HCT116 (cell line): ENCODE measurements at regions not wholly inside any gene's neighbourhood (a gene's known extent, or its start where the extent isn't known, plus 50 kb on each side); places are given as distances from the start of the nearest gene placed in this dataset.

Experiments used
- ATAC-seq: fragments of 200-7000 bp; cut with Tn5 transposase; 2 replicates; pipeline ENCODE4 v1.9.1; 2020; ENCODE audit warnings: mild to moderate bottlenecking, moderate library complexity
- BruUV-seq: library from RNA; stranded (reverse); fragments of 400-500 nt; replicated peaks from 2 replicates; lab custom pipeline; 2021; lab: Mats Ljungman, UMichigan
- CTCF ChIA-PET: fragments of 300-600 bp; sonication (Branson Sonifier 250); formaldehyde crosslinking; loops from one replicate; lab custom pipeline; 2021; ENCODE audit warnings: antibody characterized with exemption; lab: Charles Lee
- POLR2A ChIA-PET: fragments of 300-600, 350-600 bp; sonication (Branson Sonifier 250); formaldehyde crosslinking; loops from one replicate; lab custom pipeline; 2021; ENCODE audit warnings: antibody characterized with exemption; lab: Charles Lee
- RAD21 ChIA-PET, 2 experiments: fragments of 300-600 bp; sonication (Branson Sonifier 250); formaldehyde crosslinking; loops; one replicate each; lab custom pipeline; 2023; ENCODE audit warnings: low total read pairs in 2 of 2; ENCODE audit not compliant: uncharacterized antibody in 2 of 2, unreplicated experiment in 2 of 2, low non-redundant PET in 1 of 2; lab: Charles Lee
- DNase-seq: peaks from one replicate; pipeline ENCODE4 v3.0.0-alpha.2; 2010; ENCODE audit warnings: low read depth, low spot score
- H2AFZ ChIP-seq: fragments of 200-600 bp; shearing (Covaris generic), sonication (generic); 2 replicates; pipeline ENCODE4 v1.6.1; 2017; ENCODE audit warnings: low read depth, mixed run types, mixed read lengths, antibody characterized with exemption, low read length; ENCODE audit not compliant: poor library complexity, severe bottlenecking
- H3K27ac ChIP-seq: 2 replicates; pipeline ENCODE4 v1.5.1; 2012; ENCODE audit warnings: low read depth, low read length
- H3K27me3 ChIP-seq: fragments of 200-600 bp; sonication (generic); 2 replicates; pipeline ENCODE4 v1.6.1; 2016; ENCODE audit warnings: mixed run types, low read length, mixed read lengths; ENCODE audit not compliant: insufficient read depth
- H3K36me3 ChIP-seq, 2 experiments: fragments of 200-500 bp in 1 of 2; fragments of 200-600 bp in 1 of 2; sonication (Bioruptor generic) in 1 of 2; sonication (generic) in 1 of 2; 2 replicates each; pipeline versions ENCODE4 v1.5.1 to v1.6.1; 2014 to 2016; ENCODE audit warnings: low read length in 2 of 2, inconsistent platforms in 1 of 2, mixed read lengths in 1 of 2, mixed run types in 1 of 2; ENCODE audit not compliant: insufficient read depth in 2 of 2, control insufficient read depth in 1 of 2
- H3K4me1 ChIP-seq, 2 experiments: fragments of 200-600 bp in 1 of 2; sonication (generic) in 1 of 2; 2 replicates each; pipeline versions ENCODE4 v1.5.1 to v1.6.1; 2012 to 2017; ENCODE audit warnings: low read length in 2 of 2, inconsistent platforms in 1 of 2, mild to moderate bottlenecking in 1 of 2, mixed read lengths in 1 of 2, mixed run types in 1 of 2, moderate library complexity in 1 of 2; ENCODE audit not compliant: insufficient read depth in 2 of 2, control insufficient read depth in 1 of 2
- H3K4me2 ChIP-seq: fragments of 200-600 bp; sonication (generic); 2 replicates; pipeline ENCODE4 v1.6.1; 2017; ENCODE audit warnings: mixed run types, low read length, mixed read lengths
- H3K4me3 ChIP-seq, 2 experiments: fragments of 200-600 bp in 1 of 2; sonication (generic) in 1 of 2; replicated peaks in 1 of 2; 2 replicates each; pipeline ENCODE4 v1.5.1; 2011 to 2016; ENCODE audit warnings: low read length in 2 of 2, control low read depth in 1 of 2, low read depth in 1 of 2, mild to moderate bottlenecking in 1 of 2, mixed read lengths in 1 of 2, mixed run types in 1 of 2
- H3K79me2 ChIP-seq: fragments of 200-600 bp; sonication (generic); 2 replicates; pipeline ENCODE4 v1.6.1; 2017; ENCODE audit warnings: mild to moderate bottlenecking, mixed run types, low read length, moderate library complexity, mixed read lengths; ENCODE audit not compliant: insufficient read depth
- H3K9ac ChIP-seq: fragments of 200-600 bp; sonication (generic); 2 replicates; pipeline ENCODE4 v1.6.1; 2016; ENCODE audit warnings: low read length, mixed read lengths
- H3K9me2 ChIP-seq: fragments of 200-600 bp; sonication (generic), shearing (Covaris generic); 2 replicates; pipeline ENCODE4 v1.6.1; 2017; ENCODE audit warnings: mixed run types, mild to moderate bottlenecking, moderate library complexity; ENCODE audit not compliant: insufficient read depth
- H3K9me3 ChIP-seq, 2 experiments: fragments of 200-500 bp in 1 of 2; fragments of 200-600 bp in 1 of 2; sonication (Bioruptor generic) in 1 of 2; sonication (generic) in 1 of 2; 2 replicates each; pipeline ENCODE4 v1.6.1; 2014 to 2017; ENCODE audit warnings: low read length in 2 of 2, mixed read lengths in 2 of 2, inconsistent platforms in 1 of 2, low read depth in 1 of 2, mild to moderate bottlenecking in 1 of 2, mixed run types in 1 of 2, moderate library complexity in 1 of 2; ENCODE audit not compliant: control insufficient read depth in 1 of 2, insufficient read depth in 1 of 2
- H4K20me1 ChIP-seq: fragments of 200-600 bp; sonication (generic), shearing (Covaris generic); 2 replicates; pipeline ENCODE4 v1.6.1; 2017; ENCODE audit warnings: mixed run types, mild to moderate bottlenecking, moderate library complexity; ENCODE audit not compliant: insufficient read depth
- ATF3 ChIP-seq: IDR thresholded peaks from 2 replicates; pipeline ENCODE4 v1.6.1; 2012
- CBX3 ChIP-seq: IDR thresholded peaks from 2 replicates; pipeline ENCODE4 v1.6.1; 2012; ENCODE audit warnings: low read depth
- CEBPB ChIP-seq: IDR thresholded peaks from 2 replicates; pipeline ENCODE4 v1.6.1; 2012; ENCODE audit warnings: low read depth
- CTCF ChIP-seq, 3 experiments: fragments of 200-600 bp in 1 of 3; sonication (generic) in 1 of 3; IDR thresholded peaks in 2 of 3; conservative IDR thresholded peaks in 1 of 3; 2 replicates each; pipeline ENCODE4 v1.5.1; 2012 to 2017; ENCODE audit warnings: low read depth in 2 of 3, low read length in 2 of 3, antibody characterized with exemption in 1 of 3, borderline replicate concordance in 1 of 3, control low read depth in 1 of 3, mild to moderate bottlenecking in 1 of 3, mixed read lengths in 1 of 3, mixed run types in 1 of 3, moderate library complexity in 1 of 3; ENCODE audit not compliant: insufficient read depth in 1 of 3
- EGR1 ChIP-seq: IDR thresholded peaks from 2 replicates; pipeline ENCODE4 v1.6.1; 2012; ENCODE audit warnings: low read depth
- ELF1 ChIP-seq: IDR thresholded peaks from 2 replicates; pipeline ENCODE4 v1.6.1; 2012; ENCODE audit warnings: low read depth, borderline replicate concordance
- FOSL1 ChIP-seq: IDR thresholded peaks from 2 replicates; pipeline ENCODE4 v1.6.1; 2012; ENCODE audit warnings: low read depth
- JUND ChIP-seq: IDR thresholded peaks from 2 replicates; pipeline ENCODE4 v1.6.1; 2012
- MAX ChIP-seq: IDR thresholded peaks from 2 replicates; pipeline ENCODE4 v1.6.1; 2012
- POLR2A ChIP-seq: IDR thresholded peaks from 2 replicates; pipeline ENCODE4 v1.7.0; 2011; ENCODE audit warnings: borderline replicate concordance; ENCODE audit not compliant: insufficient read depth, insufficient read length; ENCODE audit errors: extremely low read depth
- POLR2AphosphoS5 ChIP-seq: IDR thresholded peaks from 2 replicates; pipeline ENCODE4 v1.6.1; 2011; ENCODE audit warnings: mild to moderate bottlenecking, low read depth, low read length, moderate library complexity
- RAD21 ChIP-seq: IDR thresholded peaks from 2 replicates; pipeline ENCODE4 v1.6.1; 2012; ENCODE audit warnings: low read depth, mild to moderate bottlenecking
- REST ChIP-seq: IDR thresholded peaks from 2 replicates; pipeline ENCODE4 v1.6.1; 2012; ENCODE audit warnings: low read depth
- SIN3A ChIP-seq: IDR thresholded peaks from 2 replicates; pipeline ENCODE4 v1.6.1; 2012; ENCODE audit warnings: low read depth
- SP1 ChIP-seq: IDR thresholded peaks from 2 replicates; pipeline ENCODE4 v1.6.1; 2012; ENCODE audit warnings: low read depth
- SRF ChIP-seq: IDR thresholded peaks from 2 replicates; pipeline ENCODE4 v1.6.1; 2012; ENCODE audit warnings: low read depth
- TCF7L2 ChIP-seq: IDR thresholded peaks from 2 replicates; pipeline ENCODE4 v1.7.0; 2011; ENCODE audit warnings: borderline replicate concordance, inconsistent platforms; ENCODE audit not compliant: insufficient read depth, insufficient read length; ENCODE audit errors: extremely low read depth
- ZBTB33 ChIP-seq: IDR thresholded peaks from 2 replicates; pipeline ENCODE4 v1.6.1; 2011; ENCODE audit warnings: mild to moderate bottlenecking, low read length, moderate library complexity; ENCODE audit not compliant: insufficient replicate concordance; ENCODE audit errors: extremely low read depth
- ZNF274 ChIP-seq: fragments of 200-500 bp; sonication (Bioruptor generic); IDR thresholded peaks from 2 replicates; pipeline ENCODE4 v1.6.1; 2014; ENCODE audit warnings: mild to moderate bottlenecking, low read depth, low read length, inconsistent platforms
- intact Hi-C: fragments of 100-400 bp; cut with micrococcal nuclease; formaldehyde crosslinking; loops from 2 replicates; pipeline ENCODE4 v1.10.0; 2022

- DNase-seq: no peak
- Histone ChIP-seq H3K9me2 (no peaks in the 10 kb centered on the region), H3K4me3 (no peak overlapping the region), H3K4me1 (no peaks in the 10 kb centered on the region), H3K36me3 (no peaks in the 10 kb centered on the region), H3K4me2 (no peak overlapping the region), H3K79me2 (no peaks in the 10 kb centered on the region), H3K27ac (no peak overlapping the region), H3K9me3 (no peaks in the 10 kb centered on the region; a peak in 1 of 4 replicates), H3K27me3 (no peaks in the 10 kb centered on the region), H2AFZ (no peak overlapping the region), H4K20me1 (no peaks in the 10 kb centered on the region), H3K9ac (no peak overlapping the region)
- no peak for TF ChIP-seq RAD21
- no peak for TF ChIP-seq MAX
- TF ChIP-seq ZNF274: no peak
- TF ChIP-seq SRF: no peak
- TF ChIP-seq SIN3A: no peak
- no peak for TF ChIP-seq POLR2A
- TF ChIP-seq JUND: no peak
- TF ChIP-seq TCF7L2: no peak
- TF ChIP-seq SP1: no peak
- no peak for TF ChIP-seq CTCF (IDR thresholded peaks at IDR 0.05 in 2 of 3, conservative IDR thresholded peaks at IDR 0.05 in 1 of 3; ENCODE audit: borderline replicate concordance in 1 of 3, insufficient read depth in 1 of 3, low read depth in 2 of 3, low read length in 2 of 3)
- no peak for TF ChIP-seq ZBTB33
- no peak for TF ChIP-seq ELF1
- TF ChIP-seq CEBPB: no peak
- TF ChIP-seq REST: no peak
- TF ChIP-seq EGR1: no peak
- TF ChIP-seq POLR2AphosphoS5: no peak
- TF ChIP-seq CBX3: no peak
- no peak for TF ChIP-seq FOSL1
- TF ChIP-seq ATF3: no peak
- ChIA-PET RAD21 (no interaction called here), POLR2A (no interaction called here), CTCF (no interaction called here)
- intact Hi-C loops: no loop called here
- no TSS peak for BruUV-seq
- no peak for ATAC-seq
These were observed 676.9 kb downstream of the SMARCA1 start for GRCh38 chrX:128846385-128846784.
